AG09309 (cell line): ENCODE measurements at regions not wholly inside any gene's neighbourhood (a gene's known extent, or its start where the extent isn't known, plus 50 kb on each side); places are given as distances from the start of the nearest gene placed in this dataset.

ENCODE experiments used
- DNase-seq: peaks from one replicate; pipeline ENCODE4 v3.0.0-alpha.2; 2010; ENCODE audit warnings: low read depth
- H3K4me3 ChIP-seq: 2 replicates; pipeline ENCODE4 v1.5.1; 2011; ENCODE audit warnings: mild to moderate bottlenecking, low read depth, low read length, moderate library complexity; ENCODE audit not compliant: control insufficient read depth
- CTCF ChIP-seq: IDR thresholded peaks from 2 replicates; pipeline ENCODE4 v1.5.1; 2011; ENCODE audit warnings: mild to moderate bottlenecking, low read depth, low read length, inconsistent platforms; ENCODE audit not compliant: insufficient read depth, control insufficient read depth; ENCODE audit errors: missing control alignments

- TF ChIP-seq CTCF = no peak
- DNase-seq = no peak
- no peak overlapping the region for H3K4me3 ChIP-seq
These were observed 217.7 kb upstream of the BMPER start for GRCh38 chr7:33687625-33688024.

- no peak for TF ChIP-seq CTCF
- no peak overlapping the region for H3K4me3 ChIP-seq
- no peak for DNase-seq
These were observed 214.2 kb upstream of the BMPER start for GRCh38 chr7:33691180-33691579.

- peak; percentile 21 for DNase-seq
- no peak for TF ChIP-seq CTCF
- no peak overlapping the region for H3K4me3 ChIP-seq
These were observed 212.4 kb upstream of the BMPER start for GRCh38 chr7:33692956-33693355.

GRCh38 chr7:33694006-33694405 lies 211.3 kb upstream of the BMPER start:
- no peak for DNase-seq
- no peak for TF ChIP-seq CTCF
- H3K4me3 ChIP-seq = no peak overlapping the region

GRCh38 chr7:33697616-33698015 lies 207.7 kb upstream of the BMPER start:
- no peak overlapping the region for H3K4me3 ChIP-seq
- no peak for DNase-seq
- TF ChIP-seq CTCF = no peak

- TF ChIP-seq CTCF = no peak
- no peak for DNase-seq
These were observed 207.3 kb upstream of the BMPER start for GRCh38 chr7:33698041-33698440.

GRCh38 chr7:33698692-33699128 lies 206.6 kb upstream of the BMPER start:
- H3K4me3 ChIP-seq = no peak overlapping the region
- TF ChIP-seq CTCF = no peak
- DNase-seq = no peak

More at GRCh38 chr7:33698041-33698440, 207.3 kb upstream of the BMPER start:
- no peak overlapping the region for H3K4me3 ChIP-seq
